ENCODE measurements at regions not wholly inside any gene's neighbourhood (a gene's known extent, or its start where the extent isn't known, plus 50 kb on each side); places are given as distances from the start of the nearest gene placed in this dataset.

GRCh38 chr17:14923981-14924380, 341.1 kb downstream of the PMP22 start:
- DNase-seq: peak; percentile 7

GRCh38 chr17:14922411-14922810, 342.7 kb downstream of the PMP22 start:
- peak; percentile 7 for DNase-seq
- peaks cover 5% of the 10 kb centered on the region for H3K27me3 Mint-ChIP-seq (ENCODE audit: insufficient read depth)
- H3K9me3 Mint-ChIP-seq: peaks cover 8% of the 10 kb centered on the region
- no peak for TF ChIP-seq CTCF (IDR thresholded peaks at IDR 0.05)
- H3K4me3 Mint-ChIP-seq: no peak overlapping the region
- H3K4me1 Mint-ChIP-seq (ENCODE audit: low read depth): peaks cover 14% of the 10 kb centered on the region
- H3K36me3 Mint-ChIP-seq (ENCODE audit: low read depth): peaks cover 7% of the 10 kb centered on the region; the same call in 1 of the 2 replicates
- H3K27ac Mint-ChIP-seq: no peak overlapping the region

More at GRCh38 chr17:14923981-14924380, 341.1 kb downstream of the PMP22 start:
- no peak overlapping the region for H3K27ac Mint-ChIP-seq
- peaks cover 14% of the 10 kb centered on the region for H3K4me1 Mint-ChIP-seq (ENCODE audit: low read depth)
- H3K36me3 Mint-ChIP-seq (ENCODE audit: low read depth): peaks cover 7% of the 10 kb centered on the region; the same call in 1 of the 2 replicates
- H3K27me3 Mint-ChIP-seq (ENCODE audit: insufficient read depth): peaks cover 5% of the 10 kb centered on the region; the same call in 1 of the 2 replicates
- TF ChIP-seq CTCF (IDR thresholded peaks at IDR 0.05): no peak
- H3K9me3 Mint-ChIP-seq: peaks cover 8% of the 10 kb centered on the region
- H3K4me3 Mint-ChIP-seq: no peak overlapping the region

- Mint-ChIP-seq H3K27ac (no peak overlapping the region), H3K36me3 (ENCODE audit: low read depth) (peaks cover 7% of the 10 kb centered on the region; the same call in 1 of the 2 replicates), H3K9me3 (peaks cover 8% of the 10 kb centered on the region), H3K4me1 (ENCODE audit: low read depth) (peaks cover 14% of the 10 kb centered on the region), H3K27me3 (ENCODE audit: insufficient read depth) (peaks cover 5% of the 10 kb centered on the region), H3K4me3 (no peak overlapping the region)
- no peak for TF ChIP-seq CTCF (IDR thresholded peaks at IDR 0.05)
- DNase-seq: no peak
These were observed 343.2 kb downstream of the PMP22 start for GRCh38 chr17:14921936-14922335.

- no peak for TF ChIP-seq CTCF (IDR thresholded peaks at IDR 0.05)
These were observed 345.4 kb downstream of the PMP22 start for GRCh38 chr17:14919631-14920213.

GRCh38 chr17:14919094-14919493, 346.0 kb downstream of the PMP22 start:
- peaks cover 4% of the 10 kb centered on the region for H3K27me3 Mint-ChIP-seq (ENCODE audit: insufficient read depth)
- no peak overlapping the region for H3K4me3 Mint-ChIP-seq
- H3K36me3 Mint-ChIP-seq (ENCODE audit: low read depth): peaks cover 7% of the 10 kb centered on the region; the same call in 1 of the 2 replicates
- H3K9me3 Mint-ChIP-seq: peaks cover 8% of the 10 kb centered on the region
- H3K4me1 Mint-ChIP-seq (ENCODE audit: low read depth): peaks cover 14% of the 10 kb centered on the region
- H3K27ac Mint-ChIP-seq: peak overlapping the region; percentile 34; the same call in 1 of the 2 replicates
- no peak for DNase-seq
- TF ChIP-seq CTCF (IDR thresholded peaks at IDR 0.05): no peak

More at GRCh38 chr17:14919631-14920213, 345.4 kb downstream of the PMP22 start:
- Mint-ChIP-seq H3K9me3 (peaks cover 8% of the 10 kb centered on the region), H3K36me3 (ENCODE audit: low read depth) (peaks cover 7% of the 10 kb centered on the region; the same call in 1 of the 2 replicates), H3K27me3 (ENCODE audit: insufficient read depth) (peaks cover 4% of the 10 kb centered on the region), H3K4me3 (no peak overlapping the region), H3K27ac (no peak overlapping the region), H3K4me1 (ENCODE audit: low read depth) (peaks cover 14% of the 10 kb centered on the region)
- DNase-seq: no peak
